IMR-90 (cell line): ENCODE measurements at regions not wholly inside any gene's neighbourhood (a gene's known extent, or its start where the extent isn't known, plus 50 kb on each side); places are given as distances from the start of the nearest gene placed in this dataset.
"Not testable (repeated sequence)": the region's sequence is repeated elsewhere in the genome, so short reads cannot be mapped to it uniquely, and the experiment has no call there.

Experiments
- POLR2A ChIP-seq: IDR thresholded peaks from 2 replicates; pipeline ENCODE4 v1.6.1; 2012; ENCODE audit warnings: mild to moderate bottlenecking, low read depth, low read length
- RCOR1 ChIP-seq: IDR thresholded peaks from 2 replicates; pipeline ENCODE4 v1.6.1; 2012; ENCODE audit warnings: mild to moderate bottlenecking, low read length, improper control_type of control experiment; ENCODE audit not compliant: insufficient replicate concordance
- SMC3 ChIP-seq: fragments of 150-350 bp; IDR thresholded peaks from 2 replicates; pipeline ENCODE4 v1.6.1; 2016; ENCODE audit warnings: low read depth, mild to moderate bottlenecking, antibody characterized with exemption, low read length, moderate library complexity

- TF ChIP-seq SMC3, POLR2A, RCOR1: not testable (repeated sequence)
These were observed 94.8 kb upstream of the BNIP2 start for GRCh38 chr15:59783774-59784520.
